Esophagus muscularis mucosa (tissue), 4 donors: ENCODE measurements at regions not wholly inside any gene's neighbourhood (a gene's known extent, or its start where the extent isn't known, plus 50 kb on each side); places are given as distances from the start of the nearest gene placed in this dataset.
"Not testable (repeated sequence)": the region's sequence is repeated elsewhere in the genome, so short reads cannot be mapped to it uniquely, and the experiment has no call there.

ENCODE experiments used
- DNase-seq: peaks from one replicate; pipeline ENCODE4 v3.0.0-alpha.2; 2017; ENCODE audit errors: extremely low spot score
- H3K27ac ChIP-seq, 4 donors: fragments of 200-600 bp; sonication (generic); replicated peaks in 1 of 4; 1 replicate in 3 of 4; 2 replicates in 1 of 4; pipeline ENCODE4 v1.5.1; 2016 to 2019; ENCODE audit warnings: mild to moderate bottlenecking in 1 of 4
- H3K27me3 ChIP-seq, 4 donors: fragments of 200-600 bp; sonication (generic); one replicate each; pipeline versions ENCODE4 v1.5.1 to v1.6.0; 2016 to 2019
- H3K36me3 ChIP-seq, 4 donors: fragments of 200-600 bp; sonication (generic); one replicate each; pipeline ENCODE4 v1.5.1; 2016 to 2019
- H3K4me1 ChIP-seq, 4 donors: fragments of 200-600 bp; sonication (generic); one replicate each; pipeline ENCODE4 v1.5.1; 2016 to 2019
- H3K4me3 ChIP-seq, 4 donors: fragments of 200-600 bp; sonication (generic); 1 replicate in 2 of 4; 2 replicates in 2 of 4; pipeline ENCODE4 v1.5.1; 2016 to 2019; ENCODE audit warnings: mild to moderate bottlenecking in 4 of 4, moderate library complexity in 1 of 4
- H3K9me3 ChIP-seq, 4 donors: fragments of 200-600 bp; sonication (generic); 1 replicate in 3 of 4; 2 replicates in 1 of 4; pipeline ENCODE4 v1.5.1; 2016 to 2019
- CTCF ChIP-seq, 3 experiments: fragments of 200-600 bp in 2 of 3; fragments of 450-650 bp in 1 of 3; sonication (generic) in 2 of 3; IDR thresholded peaks; one replicate each; pipeline ENCODE4 v1.5.1; 2017 to 2019; ENCODE audit warnings: antibody characterized with exemption in 3 of 3, mild to moderate bottlenecking in 2 of 3, moderate library complexity in 1 of 3
- EP300 ChIP-seq: sonication (generic); formaldehyde crosslinking; IDR thresholded peaks from one replicate; pipeline ENCODE4 v1.6.1; 2017; ENCODE audit warnings: antibody characterized with exemption
- POLR2A ChIP-seq: fragments of 450-650 bp; IDR thresholded peaks from one replicate; pipeline ENCODE4 v1.6.1; 2017; ENCODE audit warnings: antibody characterized with exemption, moderate library complexity, mild to moderate bottlenecking, low read depth
- POLR2AphosphoS5 ChIP-seq, 2 donors: sonication (generic); formaldehyde crosslinking; IDR thresholded peaks; one replicate each; pipeline ENCODE4 v1.6.1; 2017; ENCODE audit warnings: antibody characterized with exemption in 2 of 2
- WGBS: methylation state at CpG from one replicate; pipeline ENCODE4 v1.1.5; 2018; 5-methylcytosine and 5-hydroxymethylcytosine counted together
- intact Hi-C: fragments of 100-400 bp; cut with DNase I; formaldehyde crosslinking; loops from one replicate; pipeline ENCODE4 v1.15.1; 2023

GRCh38 chr11:107257710-107258109, 199.9 kb downstream of the CWF19L2 start:
- intact Hi-C loops = no loop called here
- no peaks in the 10 kb centered on the region for H3K4me1 ChIP-seq
- H3K36me3 ChIP-seq = no peaks in the 10 kb centered on the region
- no peak overlapping the region for H3K4me3 ChIP-seq
- TF ChIP-seq CTCF (IDR thresholded peaks at IDR 0.05) (no peak), POLR2AphosphoS5 (IDR thresholded peaks at IDR 0.05) (no peak), EP300 (no peak), POLR2A (no peak)
- WGBS = 93% methylated on average over 7 of the region's 7 CpGs
- no peak overlapping the region for H3K27ac ChIP-seq
- DNase-seq = no peak
- H3K27me3 ChIP-seq = peaks cover 0 to 18% (median 0%) of the 10 kb centered on the region in 4 donors
- no peaks in the 10 kb centered on the region for H3K9me3 ChIP-seq

GRCh38 chr11:107253661-107254060, 204.0 kb downstream of the CWF19L2 start:
- 86% methylated on average over 8 of the region's 8 CpGs for WGBS
- H3K27me3 ChIP-seq = peaks cover 0 to 10% (median 0%) of the 10 kb centered on the region in 4 donors
- H3K9me3 ChIP-seq = not testable (repeated sequence)

GRCh38 chr11:107252429-107253161, 205.0 kb downstream of the CWF19L2 start:
- no peaks in the 10 kb centered on the region for H3K36me3 ChIP-seq
- no peak overlapping the region for H3K27ac ChIP-seq
- intact Hi-C loops = no loop called here
- WGBS = 90% methylated on average over 8 of the region's 8 CpGs
- no peaks in the 10 kb centered on the region for H3K9me3 ChIP-seq
- TF ChIP-seq POLR2AphosphoS5 (IDR thresholded peaks at IDR 0.05) (no peak), EP300 (no peak), CTCF (IDR thresholded peaks at IDR 0.05) (no peak), POLR2A (no peak)
- no peak overlapping the region for H3K4me3 ChIP-seq
- no peaks in the 10 kb centered on the region for H3K4me1 ChIP-seq
- H3K27me3 ChIP-seq = peaks cover 0 to 10% (median 0%) of the 10 kb centered on the region in 4 donors
- no peak for DNase-seq

More at GRCh38 chr11:107253661-107254060, 204.0 kb downstream of the CWF19L2 start:
- H3K27ac ChIP-seq, H3K4me1 ChIP-seq, DNase-seq, H3K4me3 ChIP-seq, H3K36me3 ChIP-seq, intact Hi-C loops: not testable (repeated sequence)

DNA sequence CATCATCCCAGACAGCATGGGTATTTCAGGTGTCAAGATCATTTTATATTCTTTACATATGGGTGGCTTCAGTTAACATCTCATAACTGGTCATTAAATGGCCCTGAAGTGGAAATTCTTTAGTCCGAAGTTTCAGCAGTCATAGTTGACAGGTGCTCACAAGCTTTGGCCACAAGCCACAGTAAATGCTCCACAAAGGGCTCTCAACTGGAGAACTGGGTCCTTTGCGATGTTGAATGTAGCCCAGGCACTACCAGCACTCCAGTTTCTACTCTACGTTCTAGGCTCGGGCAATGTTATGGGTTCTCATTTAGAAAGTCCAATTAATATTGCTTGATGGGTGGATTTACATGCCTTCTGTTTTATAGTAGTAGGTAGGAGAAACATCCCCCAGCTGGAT, 206.3 kb downstream of the CWF19L2 start:
- H3K9me3 ChIP-seq = no peaks in the 10 kb centered on the region
- WGBS = 80% methylated on average over 4 of the region's 4 CpGs
- H3K4me3 ChIP-seq = no peak overlapping the region
- no peaks in the 10 kb centered on the region for H3K4me1 ChIP-seq
- no peaks in the 10 kb centered on the region for H3K36me3 ChIP-seq
- intact Hi-C loops = no loop called here
- H3K27ac ChIP-seq = no peak overlapping the region
- no peak for TF ChIP-seq EP300
- TF ChIP-seq POLR2AphosphoS5 (IDR thresholded peaks at IDR 0.05) = no peak
- no peak for TF ChIP-seq POLR2A
- no peak for TF ChIP-seq CTCF (IDR thresholded peaks at IDR 0.05)
- H3K27me3 ChIP-seq = peaks cover 0 to 6% (median 0%) of the 10 kb centered on the region in 4 donors
- no peak for DNase-seq

DNA sequence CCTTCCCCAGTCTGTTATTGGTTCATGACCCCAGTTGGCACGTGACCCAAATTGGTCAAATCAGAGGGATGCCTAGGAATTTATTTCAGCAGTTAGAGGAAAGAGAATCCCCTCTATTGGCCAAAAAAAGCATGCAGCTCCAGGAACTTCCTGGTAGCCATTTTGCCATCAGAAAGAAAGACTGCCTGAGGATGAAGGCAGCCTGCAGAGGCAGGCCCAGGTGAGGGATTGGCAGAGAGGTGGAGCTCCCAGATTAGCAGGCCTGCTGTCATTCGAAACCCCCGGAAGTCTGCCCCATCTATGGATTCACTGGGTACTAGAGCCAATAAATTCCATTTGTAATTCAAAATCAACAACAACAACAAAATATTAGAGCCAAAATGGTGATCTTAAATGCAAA, 207.6 kb downstream of the CWF19L2 start:
- TF ChIP-seq CTCF (IDR thresholded peaks at IDR 0.05) (no peak), EP300 (no peak), POLR2AphosphoS5 (IDR thresholded peaks at IDR 0.05) (no peak), POLR2A (no peak)
- Histone ChIP-seq H3K4me3 (no peak overlapping the region), H3K9me3 (no peaks in the 10 kb centered on the region), H3K4me1 (no peaks in the 10 kb centered on the region), H3K27ac (no peak overlapping the region), H3K36me3 (no peaks in the 10 kb centered on the region), H3K27me3 (peaks cover 0 to 5% (median 0%) of the 10 kb centered on the region in 4 donors)
- no peak for DNase-seq
- intact Hi-C loops = no loop called here
- 83% methylated on average over 3 of the region's 3 CpGs for WGBS
